Activated T-cell treated with anti-CD3 and anti-CD28 coated beads, Interleukin-2, amount 50 U/mL, for 4 hours (primary cell): ENCODE measurements at regions not wholly inside any gene's neighbourhood (a gene's known extent, or its start where the extent isn't known, plus 50 kb on each side); places are given as distances from the start of the nearest gene placed in this dataset.

Experiments used
- ATAC-seq, 2 donors: fragments of 200-7000 bp; cut with Tn5 transposase; one replicate each; pipeline ENCODE4 v1.10.0; 2021
- DNase-seq: peaks from one replicate; pipeline ENCODE4 v3.0.0-alpha.2; 2020
- H3K27me3 Mint-ChIP-seq: one replicate; pipeline ENCODE4 v1.8.0; 2021; ENCODE audit warnings: low read depth, mixed read lengths
- H3K36me3 Mint-ChIP-seq: one replicate; pipeline ENCODE4 v1.8.0; 2022; ENCODE audit warnings: mixed read lengths; ENCODE audit not compliant: insufficient read depth
- H3K4me1 Mint-ChIP-seq: one replicate; pipeline ENCODE4 v1.8.0; 2021; ENCODE audit warnings: low read depth, mixed read lengths
- H3K4me3 Mint-ChIP-seq: one replicate; pipeline ENCODE4 v1.8.0; 2021; ENCODE audit warnings: mild to moderate bottlenecking, moderate library complexity, mixed read lengths
- H3K9me3 Mint-ChIP-seq: one replicate; pipeline ENCODE4 v1.8.0; 2021; ENCODE audit warnings: mixed read lengths

DNA sequence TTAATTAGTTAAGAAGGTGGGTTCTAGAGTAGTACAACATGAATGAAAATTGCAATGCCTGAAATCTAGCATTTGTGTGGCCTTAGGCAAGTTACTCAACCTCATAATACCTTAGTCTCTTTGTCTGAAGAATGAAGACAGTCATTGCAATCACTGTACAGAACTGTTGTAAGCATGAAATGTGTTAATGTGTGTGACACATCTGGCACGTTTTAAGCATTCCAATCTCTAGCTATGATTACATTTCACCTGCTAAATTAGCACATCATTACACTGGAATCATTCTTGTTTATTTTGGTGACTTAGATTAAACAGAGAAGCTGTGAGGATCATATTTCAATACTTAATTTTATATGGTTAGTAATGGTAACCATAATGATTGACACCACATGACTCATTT, 629.7 kb upstream of the KIF2B start:
- ATAC-seq = no peak
- no peak for DNase-seq
- Mint-ChIP-seq H3K27me3 (no peaks in the 10 kb centered on the region), H3K9me3 (peaks cover 8% of the 10 kb centered on the region), H3K4me3 (no peak overlapping the region), H3K36me3 (no peaks in the 10 kb centered on the region), H3K4me1 (no peaks in the 10 kb centered on the region)

DNA sequence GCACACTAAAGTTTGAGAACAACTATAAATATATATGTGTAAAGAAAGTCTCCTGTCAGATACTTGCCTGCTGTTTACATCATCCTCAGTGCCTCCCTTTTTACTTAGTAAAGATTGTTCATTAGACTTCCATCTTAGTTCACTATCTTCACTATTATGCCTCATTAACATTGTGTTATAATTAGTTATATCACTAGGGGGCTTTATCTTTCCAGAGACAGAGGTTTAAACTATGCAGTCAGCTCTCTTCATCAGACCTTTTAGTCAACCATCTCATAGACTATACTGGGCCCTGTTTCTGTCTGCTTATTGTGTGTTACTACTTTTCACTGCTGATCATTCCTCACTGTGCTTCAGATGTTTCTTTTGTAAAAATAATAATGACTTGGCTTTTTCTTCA, 630.8 kb upstream of the KIF2B start:
- Mint-ChIP-seq H3K9me3 (peaks cover 10% of the 10 kb centered on the region), H3K4me3 (no peak overlapping the region), H3K36me3 (no peaks in the 10 kb centered on the region), H3K27me3 (no peaks in the 10 kb centered on the region), H3K4me1 (no peaks in the 10 kb centered on the region)
- ATAC-seq = no peak
- no peak for DNase-seq

DNA sequence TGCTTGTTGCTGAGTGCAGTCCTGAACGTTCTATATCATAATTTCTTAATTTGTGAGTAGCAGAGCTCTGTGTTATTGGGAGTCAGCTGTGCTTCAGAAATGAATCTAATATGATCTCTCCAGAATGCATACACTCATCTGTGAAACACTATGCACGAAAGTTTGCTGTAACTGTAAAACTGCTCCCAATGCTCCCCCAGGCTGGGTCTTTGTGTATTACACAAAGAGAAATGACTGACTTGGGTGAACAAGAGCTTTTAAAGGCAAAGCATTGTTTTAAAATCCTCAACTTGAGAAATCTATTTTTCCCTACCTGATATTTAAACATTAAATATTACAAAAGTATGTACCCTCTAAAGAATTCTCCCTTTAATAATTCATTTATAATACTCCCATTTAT, 636.7 kb upstream of the KIF2B start:
- H3K4me1 Mint-ChIP-seq = no peaks in the 10 kb centered on the region
- H3K4me3 Mint-ChIP-seq = no peak overlapping the region
- ATAC-seq = no peak
- H3K27me3 Mint-ChIP-seq = no peaks in the 10 kb centered on the region
- peaks cover 34% of the 10 kb centered on the region for H3K9me3 Mint-ChIP-seq
- DNase-seq = no peak
- H3K36me3 Mint-ChIP-seq = no peaks in the 10 kb centered on the region

DNA sequence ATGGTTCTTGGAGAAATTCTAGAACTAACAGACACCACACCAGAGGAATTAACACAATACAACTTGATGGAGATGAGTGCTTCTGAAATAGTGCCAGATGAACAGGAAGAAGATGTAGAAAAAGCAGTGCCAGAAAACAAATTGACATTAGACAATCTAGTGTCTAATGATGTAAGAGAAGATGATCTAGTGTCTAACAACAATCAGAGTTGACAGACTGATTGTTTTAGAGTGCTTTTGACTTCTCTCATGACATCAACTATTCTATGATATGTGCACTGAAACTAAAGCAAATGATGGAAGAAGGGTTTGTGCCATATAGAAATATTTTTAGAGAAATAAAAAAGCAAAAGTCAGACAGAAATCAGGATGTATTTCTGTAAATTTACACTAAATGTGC, 646.1 kb upstream of the KIF2B start:
- Mint-ChIP-seq H3K9me3 (peaks cover 9% of the 10 kb centered on the region), H3K4me3 (no peak overlapping the region), H3K27me3 (no peaks in the 10 kb centered on the region), H3K4me1 (no peaks in the 10 kb centered on the region), H3K36me3 (no peaks in the 10 kb centered on the region)
- no peak for DNase-seq
- ATAC-seq = no peak

DNA sequence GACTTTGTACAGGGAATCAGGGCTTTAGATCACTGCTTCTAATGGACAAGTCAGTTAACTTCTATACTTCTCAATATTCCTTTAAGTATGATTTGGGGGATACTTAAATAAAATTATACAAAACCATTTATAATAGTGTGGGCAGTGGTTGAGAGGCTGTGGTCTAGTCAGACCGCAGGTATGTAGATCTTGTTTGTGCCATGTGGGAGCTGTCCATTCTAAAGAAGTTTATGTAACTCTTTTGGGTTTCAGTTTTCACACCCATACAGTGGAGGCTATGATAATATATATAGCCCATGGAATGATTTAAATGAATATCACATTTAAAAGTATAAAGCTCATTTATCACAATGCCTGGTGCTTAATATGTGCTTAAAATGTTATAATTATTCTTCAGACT, 654.3 kb upstream of the KIF2B start:
- Mint-ChIP-seq H3K27me3 (no peaks in the 10 kb centered on the region), H3K4me1 (no peaks in the 10 kb centered on the region), H3K9me3 (peaks cover 7% of the 10 kb centered on the region), H3K36me3 (no peaks in the 10 kb centered on the region), H3K4me3 (no peak overlapping the region)
- no peak for DNase-seq
- no peak for ATAC-seq

DNA sequence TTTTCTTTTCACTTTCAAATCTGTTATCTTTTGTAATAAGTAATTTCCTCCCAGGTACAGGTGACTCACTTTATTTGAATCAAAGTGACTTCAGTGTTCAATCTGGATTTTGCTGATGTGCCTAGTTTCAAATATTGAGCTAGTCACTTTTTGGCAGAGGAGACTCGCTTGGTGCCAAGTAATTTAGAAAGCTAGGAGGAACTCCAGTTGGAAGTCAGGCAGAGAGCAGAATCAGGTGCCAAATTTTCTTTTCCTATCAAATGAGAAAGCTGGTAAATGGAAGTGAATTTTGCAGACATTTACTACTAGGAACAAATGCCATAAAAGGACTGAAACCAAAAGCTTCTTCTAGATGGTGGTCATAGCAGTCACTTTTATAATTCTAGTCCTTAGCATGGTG, 656.0 kb upstream of the KIF2B start:
- H3K9me3 Mint-ChIP-seq = peaks cover 7% of the 10 kb centered on the region
- no peaks in the 10 kb centered on the region for H3K4me1 Mint-ChIP-seq
- ATAC-seq = no peak
- H3K27me3 Mint-ChIP-seq = no peaks in the 10 kb centered on the region
- no peaks in the 10 kb centered on the region for H3K36me3 Mint-ChIP-seq
- H3K4me3 Mint-ChIP-seq = no peak overlapping the region
- no peak for DNase-seq

DNA sequence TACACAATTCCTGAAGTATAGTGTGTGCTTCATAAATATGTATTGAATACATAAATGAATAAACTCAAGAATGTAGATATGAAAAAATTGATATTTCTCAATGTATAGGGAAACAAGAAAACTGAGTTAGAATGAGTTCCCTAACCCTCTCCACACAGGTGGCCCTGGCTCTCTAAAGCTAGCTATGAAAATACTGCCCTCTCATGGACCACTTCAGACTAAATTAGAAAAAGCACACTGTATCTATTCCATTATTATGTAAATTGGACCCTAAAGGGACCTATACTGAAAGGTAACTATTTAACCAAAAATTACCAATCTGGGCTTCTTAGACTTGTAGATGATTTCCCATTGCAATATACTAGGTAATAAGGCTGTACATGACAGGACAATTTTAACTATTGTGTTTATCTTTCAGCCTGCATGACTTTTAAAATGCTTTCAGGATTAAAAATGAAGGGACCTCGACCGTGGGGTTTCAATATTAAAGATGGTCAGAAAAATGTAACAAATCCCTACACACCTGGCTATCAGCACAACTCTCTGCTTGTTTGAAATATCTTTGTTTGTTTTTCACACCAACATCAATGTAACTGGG, 672.5 kb upstream of the KIF2B start:
- Mint-ChIP-seq H3K27me3 (no peaks in the 10 kb centered on the region), H3K36me3 (no peaks in the 10 kb centered on the region), H3K9me3 (peaks cover 9% of the 10 kb centered on the region), H3K4me1 (no peaks in the 10 kb centered on the region), H3K4me3 (no peak overlapping the region)
- no peak for ATAC-seq
- DNase-seq = no peak

DNA sequence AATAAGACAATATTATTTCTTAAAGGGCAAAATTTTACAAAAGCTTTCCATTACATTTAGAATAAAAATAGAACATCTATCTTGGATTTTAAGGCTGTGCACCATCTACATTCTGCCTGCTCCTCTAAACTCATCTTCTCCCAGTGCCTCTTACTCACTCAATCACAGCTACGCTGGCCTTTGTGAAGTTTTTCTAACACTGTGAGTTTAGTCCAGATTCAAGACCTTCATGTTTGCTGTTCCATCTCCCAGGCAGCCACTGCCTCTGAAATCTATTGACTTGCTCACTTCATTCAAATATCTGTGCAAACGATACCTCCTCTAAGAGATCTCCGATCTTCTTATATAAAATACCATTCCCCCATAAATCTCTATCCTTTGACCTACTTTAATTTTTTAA, 673.4 kb upstream of the KIF2B start:
- no peak for ATAC-seq
- no peaks in the 10 kb centered on the region for H3K27me3 Mint-ChIP-seq
- peaks cover 6% of the 10 kb centered on the region for H3K9me3 Mint-ChIP-seq
- DNase-seq = no peak
- H3K4me3 Mint-ChIP-seq = no peak overlapping the region
- no peaks in the 10 kb centered on the region for H3K36me3 Mint-ChIP-seq
- no peaks in the 10 kb centered on the region for H3K4me1 Mint-ChIP-seq

DNA sequence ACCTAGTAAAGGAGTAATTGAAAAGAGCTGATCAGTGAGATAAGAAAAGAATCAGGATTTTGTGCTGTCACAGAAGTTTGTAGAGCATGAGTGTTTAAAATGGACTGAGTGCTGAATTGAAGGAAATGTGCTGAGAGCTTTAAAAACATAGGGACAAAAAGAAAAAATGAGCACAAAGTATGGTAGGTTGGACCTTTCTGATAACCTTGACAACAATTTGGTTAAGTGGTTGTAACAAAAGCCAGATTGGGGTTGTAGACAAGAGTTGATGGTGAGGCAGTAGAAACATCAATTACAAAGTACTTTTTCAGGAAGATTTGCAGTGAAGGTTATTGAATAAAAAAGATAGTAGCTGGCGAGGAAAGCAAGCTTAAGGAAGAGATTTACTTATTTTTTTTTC, 674.7 kb upstream of the KIF2B start:
- Mint-ChIP-seq H3K4me1 (no peaks in the 10 kb centered on the region), H3K36me3 (no peaks in the 10 kb centered on the region), H3K27me3 (no peaks in the 10 kb centered on the region), H3K9me3 (peaks cover 4% of the 10 kb centered on the region), H3K4me3 (no peak overlapping the region)
- DNase-seq (no peak), ATAC-seq (no peak)

DNA sequence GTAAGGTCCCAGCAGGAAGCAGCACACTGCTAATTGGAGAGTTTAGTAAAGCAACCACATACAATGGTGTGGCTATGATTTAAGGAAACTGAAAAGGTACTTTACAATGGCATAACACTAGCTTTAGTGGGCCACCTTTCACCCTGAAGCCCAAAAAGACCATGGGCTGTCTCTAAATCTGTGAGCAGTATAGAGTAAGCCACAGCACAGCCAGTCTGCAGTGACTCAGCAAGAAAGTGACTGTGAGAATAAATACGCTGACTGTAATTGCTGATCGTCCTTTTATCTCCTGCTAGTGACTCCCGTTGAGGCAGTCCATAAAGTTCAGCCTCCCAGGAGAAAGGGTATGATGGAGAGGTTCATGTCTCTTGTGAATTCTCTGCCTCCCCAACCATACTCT, 679.8 kb upstream of the KIF2B start:
- no peaks in the 10 kb centered on the region for H3K4me1 Mint-ChIP-seq

DNA sequence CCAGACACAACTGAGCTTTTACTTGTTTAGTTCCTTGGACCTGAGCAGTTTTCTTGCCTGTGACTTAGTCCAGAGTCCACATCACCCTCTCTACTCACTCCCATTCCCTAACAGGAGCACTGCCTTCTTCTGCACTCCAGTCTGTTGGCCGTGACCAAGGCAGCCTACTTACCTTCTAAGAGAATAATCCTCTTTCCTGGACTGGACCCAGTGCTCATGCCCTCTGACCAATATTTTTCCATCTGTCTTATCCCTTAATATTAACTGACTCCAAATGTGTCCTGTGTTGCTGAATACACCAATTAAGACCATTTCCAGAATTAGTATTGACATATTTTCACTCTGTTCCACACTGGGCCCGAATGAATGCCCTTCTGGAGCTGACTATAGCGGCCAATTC, 681.0 kb upstream of the KIF2B start:
- no peak for ATAC-seq
- peaks cover 4% of the 10 kb centered on the region for H3K9me3 Mint-ChIP-seq
- DNase-seq = no peak
- H3K4me3 Mint-ChIP-seq = no peak overlapping the region
- H3K4me1 Mint-ChIP-seq = no peaks in the 10 kb centered on the region
- no peaks in the 10 kb centered on the region for H3K36me3 Mint-ChIP-seq
- no peaks in the 10 kb centered on the region for H3K27me3 Mint-ChIP-seq

More for the DNA sequence above, 679.8 kb upstream of the KIF2B start:
- Mint-ChIP-seq H3K27me3 (no peaks in the 10 kb centered on the region), H3K4me3 (no peak overlapping the region), H3K36me3 (no peaks in the 10 kb centered on the region), H3K9me3 (peaks cover 4% of the 10 kb centered on the region)
- DNase-seq = no peak
- ATAC-seq = no peak

DNA sequence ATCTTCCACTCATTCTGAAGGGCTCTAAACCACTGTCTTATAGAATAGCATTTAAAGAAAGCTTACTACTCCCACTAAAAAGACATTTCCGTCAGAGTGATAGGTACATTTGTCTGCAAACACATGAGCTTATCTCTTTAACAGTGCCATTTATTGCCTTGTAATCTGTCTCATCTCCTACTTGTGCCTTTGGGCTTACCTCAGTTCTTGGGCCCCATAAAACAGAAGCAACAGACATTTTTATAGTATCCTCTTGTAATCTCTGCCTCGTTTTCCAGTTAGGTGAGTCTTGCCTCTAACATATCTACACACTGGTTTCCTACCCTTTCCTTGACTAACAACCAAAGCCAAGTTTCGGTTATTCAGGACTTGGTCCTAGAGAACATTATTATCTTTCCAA, 681.4 kb upstream of the KIF2B start:
- H3K9me3 Mint-ChIP-seq = peaks cover 4% of the 10 kb centered on the region
- no peak overlapping the region for H3K4me3 Mint-ChIP-seq
- DNase-seq (no peak), ATAC-seq (no peak)
- no peaks in the 10 kb centered on the region for H3K27me3 Mint-ChIP-seq
- H3K36me3 Mint-ChIP-seq = no peaks in the 10 kb centered on the region
- H3K4me1 Mint-ChIP-seq = no peaks in the 10 kb centered on the region

DNA sequence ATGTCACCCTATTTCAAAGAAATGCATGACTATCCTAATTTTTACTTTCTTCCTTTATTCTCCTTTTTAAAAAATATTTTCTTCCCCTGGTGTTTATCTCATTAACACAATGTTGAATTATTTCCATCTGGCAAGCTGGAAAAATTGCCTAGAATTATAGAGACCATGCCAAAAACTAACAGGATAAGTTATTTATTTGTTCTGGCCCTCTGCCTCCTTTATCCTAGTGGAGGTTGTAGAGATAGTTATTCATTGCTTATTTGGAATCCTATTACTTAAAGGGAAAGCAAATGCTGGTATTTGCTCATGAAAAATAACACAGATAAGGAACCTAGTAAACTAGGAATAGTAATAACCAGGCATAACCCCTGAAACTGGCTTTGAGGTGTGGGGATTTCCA, 684.9 kb upstream of the KIF2B start:
- H3K9me3 Mint-ChIP-seq = peaks cover 3% of the 10 kb centered on the region
- H3K27me3 Mint-ChIP-seq = no peaks in the 10 kb centered on the region
- DNase-seq (no peak), ATAC-seq (no peak)
- no peak overlapping the region for H3K4me3 Mint-ChIP-seq
- no peaks in the 10 kb centered on the region for H3K4me1 Mint-ChIP-seq
- H3K36me3 Mint-ChIP-seq = no peaks in the 10 kb centered on the region

DNA sequence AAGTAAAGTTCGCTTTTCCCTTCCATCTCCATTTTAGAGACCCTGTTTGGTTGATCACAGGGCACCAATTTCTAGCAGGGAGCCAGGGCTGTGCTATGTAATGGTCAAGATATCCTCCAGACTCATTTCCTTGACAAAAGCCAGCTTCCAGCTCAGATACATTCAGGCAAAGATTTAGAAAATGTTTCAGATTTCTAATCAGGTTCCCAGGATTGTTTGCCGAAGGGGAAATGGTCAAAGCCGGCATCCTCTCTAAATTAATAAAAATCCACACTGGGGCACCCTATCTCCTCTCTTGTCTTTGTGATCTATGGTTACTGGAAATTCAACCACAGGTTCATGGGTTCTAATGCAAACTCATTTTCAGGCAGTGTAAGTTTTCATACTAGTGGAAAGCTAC, 686.8 kb upstream of the KIF2B start:
- DNase-seq (no peak), ATAC-seq (no peak)
- H3K36me3 Mint-ChIP-seq = no peaks in the 10 kb centered on the region
- H3K4me1 Mint-ChIP-seq = no peaks in the 10 kb centered on the region
- no peaks in the 10 kb centered on the region for H3K27me3 Mint-ChIP-seq
- no peak overlapping the region for H3K4me3 Mint-ChIP-seq
- peaks cover 3% of the 10 kb centered on the region for H3K9me3 Mint-ChIP-seq

DNA sequence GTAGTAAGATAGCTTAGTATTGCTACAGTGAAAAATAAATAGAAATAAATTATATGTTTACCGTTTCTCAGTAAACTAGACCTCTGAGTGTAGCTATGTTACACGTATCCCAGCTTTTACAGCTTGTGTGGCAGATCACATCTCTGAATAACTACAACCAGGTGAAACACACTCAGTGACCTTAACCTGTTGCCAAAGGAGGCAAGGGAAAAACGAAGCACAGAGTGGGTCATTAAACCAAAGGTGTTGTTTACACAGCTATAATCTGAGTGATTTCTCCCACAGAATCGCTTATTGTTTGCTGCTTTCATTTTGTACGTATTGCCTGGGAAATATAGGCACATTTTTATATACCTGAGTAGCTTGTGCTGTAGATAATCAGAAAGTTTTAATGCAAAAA, 688.2 kb upstream of the KIF2B start:
- H3K27me3 Mint-ChIP-seq = no peaks in the 10 kb centered on the region
- peaks cover 3% of the 10 kb centered on the region for H3K9me3 Mint-ChIP-seq
- no peak overlapping the region for H3K4me3 Mint-ChIP-seq
- ATAC-seq = no peak
- no peak for DNase-seq
- H3K4me1 Mint-ChIP-seq = no peaks in the 10 kb centered on the region
- H3K36me3 Mint-ChIP-seq = no peaks in the 10 kb centered on the region

DNA sequence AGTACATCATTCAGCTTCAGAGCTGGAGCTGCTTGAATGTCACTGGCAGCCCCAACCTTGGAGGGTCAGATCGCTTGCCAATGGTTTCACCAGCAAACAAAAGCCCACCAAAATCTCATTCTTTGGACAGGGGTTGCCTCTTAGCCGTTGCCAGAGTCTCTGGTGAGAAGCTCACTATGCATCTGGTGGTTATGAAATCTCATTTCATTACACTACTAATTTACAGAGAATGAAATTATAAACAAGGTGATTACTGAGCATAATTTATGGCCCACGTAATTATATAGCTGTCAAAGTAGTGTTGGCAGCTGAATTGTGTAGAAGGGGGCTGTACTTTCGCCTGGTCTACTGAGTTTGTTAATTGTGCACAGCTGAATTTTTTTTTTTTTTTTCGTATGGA, 688.9 kb upstream of the KIF2B start:
- Mint-ChIP-seq H3K36me3 (no peaks in the 10 kb centered on the region), H3K27me3 (no peaks in the 10 kb centered on the region), H3K9me3 (peaks cover 3% of the 10 kb centered on the region), H3K4me1 (no peaks in the 10 kb centered on the region), H3K4me3 (no peak overlapping the region)
- no peak for ATAC-seq
- DNase-seq = no peak
